ENCODE measurements at regions not wholly inside any gene's neighbourhood (a gene's known extent, or its start where the extent isn't known, plus 50 kb on each side); places are given as distances from the start of the nearest gene placed in this dataset.

GRCh38 chr9:74358959-74359358 is 138.2 kb upstream of the RORB start:
- intact Hi-C loops (cut with DNase I) = no loop called here
- Histone ChIP-seq H3K27me3 (ENCODE audit: control insufficient read depth in 1 of 2, insufficient read depth in 2 of 2, low read length in 1 of 2) (no peaks in the 10 kb centered on the region), H3K4me3 (ENCODE audit: low read length in 2 of 2) (no peak overlapping the region), H3K27ac (ENCODE audit: low read depth in 1 of 2, low read length in 2 of 2) (no peak overlapping the region), H3K4me1 (ENCODE audit: control insufficient read depth in 1 of 2, insufficient read depth in 2 of 2, low read length in 2 of 2) (no peaks in the 10 kb centered on the region), H3K9me3 (ENCODE audit: control insufficient read depth, low read length) (no peaks in the 10 kb centered on the region), H3K36me3 (ENCODE audit: control insufficient read depth in 1 of 2, insufficient read depth in 2 of 2, low read length in 1 of 2) (no peaks in the 10 kb centered on the region)
- DNase-seq (no peak), ATAC-seq (ENCODE audit: low FRiP score) (no peak)
- 73 to 76% methylated on average over 4 of the region's 4 CpGs for WGBS, 2 donors

DNA sequence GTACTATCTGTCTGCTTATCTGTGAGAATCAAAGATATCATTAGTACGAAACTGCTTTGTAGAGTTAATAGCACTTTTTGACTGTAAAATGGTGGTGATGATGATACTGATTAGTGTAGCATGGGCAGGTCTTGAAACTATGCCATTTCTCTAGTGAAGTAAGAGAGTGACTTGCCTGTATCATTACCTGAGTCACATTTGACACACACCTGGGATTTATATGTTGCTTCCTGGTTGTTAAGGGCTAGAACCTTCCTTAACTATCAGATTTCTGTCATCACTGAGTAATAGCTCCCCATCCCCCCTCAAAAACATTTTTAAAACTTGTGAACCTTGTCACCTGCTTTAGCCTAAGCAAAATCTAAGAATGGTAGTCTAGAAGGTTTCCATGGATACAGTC is 135.6 kb upstream of the RORB start:
- WGBS, 2 donors = 77 to 89% methylated on average over 1 of the region's 1 CpG
- Histone ChIP-seq H3K4me1 (ENCODE audit: control insufficient read depth in 1 of 2, insufficient read depth in 2 of 2, low read length in 2 of 2) (no peaks in the 10 kb centered on the region), H3K27ac (ENCODE audit: low read depth in 1 of 2, low read length in 2 of 2) (no peak overlapping the region), H3K27me3 (ENCODE audit: control insufficient read depth in 1 of 2, insufficient read depth in 2 of 2, low read length in 1 of 2) (no peaks in the 10 kb centered on the region), H3K4me3 (ENCODE audit: low read length in 2 of 2) (no peak overlapping the region), H3K36me3 (ENCODE audit: control insufficient read depth in 1 of 2, insufficient read depth in 2 of 2, low read length in 1 of 2) (no peaks in the 10 kb centered on the region), H3K9me3 (ENCODE audit: control insufficient read depth, low read length) (no peaks in the 10 kb centered on the region)
- ATAC-seq (ENCODE audit: low FRiP score) (no peak), DNase-seq (no peak)
- intact Hi-C loops (cut with DNase I) = no loop called here

GRCh38 chr9:74362423-74362822 is 134.7 kb upstream of the RORB start:
- no peaks in the 10 kb centered on the region for H3K4me1 ChIP-seq (ENCODE audit: control insufficient read depth in 1 of 2, insufficient read depth in 2 of 2, low read length in 2 of 2)
- no peak for DNase-seq
- no peak overlapping the region for H3K27ac ChIP-seq (ENCODE audit: low read depth in 1 of 2, low read length in 2 of 2)
- ATAC-seq (ENCODE audit: low FRiP score) = no peak
- no peak overlapping the region for H3K4me3 ChIP-seq (ENCODE audit: low read length in 2 of 2)
- intact Hi-C loops (cut with DNase I) = no loop called here
- no peaks in the 10 kb centered on the region for H3K36me3 ChIP-seq (ENCODE audit: control insufficient read depth in 1 of 2, insufficient read depth in 2 of 2, low read length in 1 of 2)
- WGBS, 2 donors = 72 to 74% methylated on average over 3 of the region's 3 CpGs
- H3K9me3 ChIP-seq (ENCODE audit: control insufficient read depth, low read length) = no peaks in the 10 kb centered on the region
- H3K27me3 ChIP-seq (ENCODE audit: control insufficient read depth in 1 of 2, insufficient read depth in 2 of 2, low read length in 1 of 2) = no peaks in the 10 kb centered on the region

- H3K4me3 ChIP-seq (ENCODE audit: low read length in 2 of 2) = no peak overlapping the region
- 3 to 7% methylated on average over 3 of the region's 3 CpGs for WGBS, 2 donors
These were observed 131.0 kb upstream of the RORB start for GRCh38 chr9:74366111-74366510.

DNA sequence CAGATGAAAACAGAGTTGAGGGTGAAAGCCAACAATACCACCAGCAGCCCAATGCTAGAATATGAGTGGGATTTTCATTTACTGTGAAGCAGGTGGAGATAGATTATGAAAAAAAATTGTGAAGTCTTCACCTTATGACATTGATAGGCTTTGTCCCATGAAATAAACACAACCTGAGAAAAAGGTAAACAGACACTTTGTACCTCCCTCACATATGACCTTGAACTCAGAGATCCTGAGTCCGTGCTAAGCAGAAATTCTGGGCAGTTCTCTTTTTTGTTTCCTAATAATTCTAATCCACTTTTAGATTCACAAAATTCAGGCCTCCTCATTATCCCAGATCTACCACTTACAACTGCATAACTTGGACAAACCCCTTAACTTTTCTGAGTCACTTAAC is 127.3 kb upstream of the RORB start:
- Histone ChIP-seq H3K36me3 (ENCODE audit: control insufficient read depth in 1 of 2, insufficient read depth in 2 of 2, low read length in 1 of 2) (no peaks in the 10 kb centered on the region), H3K9me3 (ENCODE audit: control insufficient read depth, low read length) (no peaks in the 10 kb centered on the region), H3K4me3 (ENCODE audit: low read length in 2 of 2) (no peak overlapping the region), H3K4me1 (ENCODE audit: control insufficient read depth in 1 of 2, insufficient read depth in 2 of 2, low read length in 2 of 2) (no peaks in the 10 kb centered on the region), H3K27me3 (ENCODE audit: control insufficient read depth in 1 of 2, insufficient read depth in 2 of 2, low read length in 1 of 2) (no peaks in the 10 kb centered on the region), H3K27ac (ENCODE audit: low read depth in 1 of 2, low read length in 2 of 2) (no peak overlapping the region)
- 87 to 91% methylated on average over 1 of the region's 1 CpG for whole genome bisulfite sequencing, 2 donors
- DNase-seq (no peak), ATAC-seq (ENCODE audit: low FRiP score) (no peak)
- intact Hi-C loops (cut with DNase I) = no loop called here

More at GRCh38 chr9:74366111-74366510, 131.0 kb upstream of the RORB start:
- no peak overlapping the region for H3K27ac ChIP-seq (ENCODE audit: low read depth in 1 of 2, low read length in 2 of 2)
- intact Hi-C loops (cut with DNase I) = no loop called here
- no peaks in the 10 kb centered on the region for H3K36me3 ChIP-seq (ENCODE audit: control insufficient read depth in 1 of 2, insufficient read depth in 2 of 2, low read length in 1 of 2)
- no peaks in the 10 kb centered on the region for H3K9me3 ChIP-seq (ENCODE audit: control insufficient read depth, low read length)
- H3K4me1 ChIP-seq (ENCODE audit: control insufficient read depth in 1 of 2, insufficient read depth in 2 of 2, low read length in 2 of 2) = no peaks in the 10 kb centered on the region
- no peaks in the 10 kb centered on the region for H3K27me3 ChIP-seq (ENCODE audit: control insufficient read depth in 1 of 2, insufficient read depth in 2 of 2, low read length in 1 of 2)
- DNase-seq = no peak
- ATAC-seq (ENCODE audit: low FRiP score) = no peak

DNA sequence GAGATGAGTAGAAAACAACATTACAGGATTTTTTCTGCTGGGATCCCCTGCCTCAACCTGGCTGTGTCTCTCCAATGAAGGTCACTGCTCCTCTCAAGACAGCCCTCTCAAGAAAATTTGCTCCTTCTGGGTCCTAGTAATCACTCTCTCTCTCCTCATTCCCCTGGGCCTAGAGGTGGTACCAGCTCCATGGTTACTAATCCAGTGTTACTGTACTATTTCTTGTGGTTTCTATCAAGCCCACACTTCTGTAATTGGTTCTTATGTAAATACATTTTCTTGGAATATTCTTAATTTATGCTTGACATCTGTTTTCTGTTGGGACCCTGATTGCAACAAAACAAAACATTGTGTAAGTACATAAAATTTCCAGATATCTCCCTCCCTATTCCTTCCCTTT is 123.8 kb upstream of the RORB start:
- DNase-seq (no peak), ATAC-seq (ENCODE audit: low FRiP score) (no peak)
- Histone ChIP-seq H3K36me3 (ENCODE audit: control insufficient read depth in 1 of 2, insufficient read depth in 2 of 2, low read length in 1 of 2) (no peaks in the 10 kb centered on the region), H3K27ac (ENCODE audit: low read depth in 1 of 2, low read length in 2 of 2) (no peak overlapping the region), H3K27me3 (ENCODE audit: control insufficient read depth in 1 of 2, insufficient read depth in 2 of 2, low read length in 1 of 2) (no peaks in the 10 kb centered on the region), H3K9me3 (ENCODE audit: control insufficient read depth, low read length) (no peaks in the 10 kb centered on the region), H3K4me1 (ENCODE audit: control insufficient read depth in 1 of 2, insufficient read depth in 2 of 2, low read length in 2 of 2) (no peaks in the 10 kb centered on the region), H3K4me3 (ENCODE audit: low read length in 2 of 2) (no peak overlapping the region)
- intact Hi-C loops (cut with DNase I) = no loop called here

DNA sequence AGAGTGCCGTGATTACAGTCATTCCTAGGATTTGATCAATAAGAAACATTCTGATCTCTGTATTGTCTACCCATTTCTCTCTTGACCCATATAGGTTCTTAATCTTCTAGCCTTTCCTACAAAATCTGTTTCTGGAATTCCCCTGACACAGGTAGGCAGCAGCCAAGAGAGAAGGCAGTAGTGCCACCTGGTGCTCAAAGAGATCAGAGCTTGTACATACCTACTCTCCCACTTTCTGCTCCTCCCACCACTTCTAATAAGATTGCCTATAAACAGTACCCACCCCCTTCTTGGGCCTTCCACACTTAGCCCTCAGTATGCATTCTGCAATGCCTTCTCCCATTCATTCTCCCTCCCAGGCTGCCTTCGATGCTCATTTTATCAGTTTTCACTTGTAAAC is 117.4 kb upstream of the RORB start:
- Histone ChIP-seq H3K27me3 (ENCODE audit: control insufficient read depth in 1 of 2, insufficient read depth in 2 of 2, low read length in 1 of 2) (no peaks in the 10 kb centered on the region), H3K4me1 (ENCODE audit: control insufficient read depth in 1 of 2, insufficient read depth in 2 of 2, low read length in 2 of 2) (no peaks in the 10 kb centered on the region), H3K27ac (ENCODE audit: low read depth in 1 of 2, low read length in 2 of 2) (no peak overlapping the region), H3K36me3 (ENCODE audit: control insufficient read depth in 1 of 2, insufficient read depth in 2 of 2, low read length in 1 of 2) (no peaks in the 10 kb centered on the region), H3K4me3 (ENCODE audit: low read length in 2 of 2) (no peak overlapping the region), H3K9me3 (ENCODE audit: control insufficient read depth, low read length) (no peaks in the 10 kb centered on the region)
- 48 to 49% methylated on average over 2 of the region's 2 CpGs for WGBS, 2 donors
- intact Hi-C loops (cut with DNase I) = no loop called here
- no peak for DNase-seq
- ATAC-seq (ENCODE audit: low FRiP score) = no peak

DNA sequence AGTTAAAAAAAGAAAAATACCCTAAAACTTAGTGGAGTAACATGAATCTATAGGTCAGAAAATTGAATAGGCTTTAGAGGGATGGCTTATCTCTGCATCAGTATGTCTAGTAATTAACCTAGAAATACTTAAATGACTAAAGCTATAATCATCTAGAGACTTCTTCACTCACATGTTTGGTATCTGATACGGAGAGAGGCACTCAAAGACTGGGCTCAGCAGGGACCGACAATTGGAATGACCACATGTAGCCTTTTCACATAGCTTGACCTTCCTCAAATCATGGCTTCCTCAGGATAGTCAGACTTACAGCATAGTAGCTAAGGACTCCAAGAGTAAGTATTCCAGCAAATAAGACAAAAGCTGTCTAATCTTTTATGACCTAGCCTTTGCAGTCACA is 105.3 kb upstream of the RORB start:
- 89 to 92% methylated on average over 2 of the region's 2 CpGs for WGBS, 2 donors
- Histone ChIP-seq H3K27ac (ENCODE audit: low read depth in 1 of 2, low read length in 2 of 2) (no peak overlapping the region), H3K4me1 (ENCODE audit: control insufficient read depth in 1 of 2, insufficient read depth in 2 of 2, low read length in 2 of 2) (no peaks in the 10 kb centered on the region)

GRCh38 chr9:74403581-74403980 is 93.6 kb upstream of the RORB start:
- no peak overlapping the region for H3K27ac ChIP-seq (ENCODE audit: low read depth in 1 of 2, low read length in 2 of 2)
- H3K36me3 ChIP-seq (ENCODE audit: control insufficient read depth in 1 of 2, insufficient read depth in 2 of 2, low read length in 1 of 2) = no peaks in the 10 kb centered on the region
- no peaks in the 10 kb centered on the region for H3K27me3 ChIP-seq (ENCODE audit: control insufficient read depth in 1 of 2, insufficient read depth in 2 of 2, low read length in 1 of 2)
- H3K9me3 ChIP-seq (ENCODE audit: control insufficient read depth, low read length) = peaks cover 2% of the 10 kb centered on the region
- no peak overlapping the region for H3K4me3 ChIP-seq (ENCODE audit: low read length in 2 of 2)
- no peaks in the 10 kb centered on the region for H3K4me1 ChIP-seq (ENCODE audit: control insufficient read depth in 1 of 2, insufficient read depth in 2 of 2, low read length in 2 of 2)
- ATAC-seq (ENCODE audit: low FRiP score) = no peak
- no peak for DNase-seq
- intact Hi-C loops (cut with DNase I) = no loop called here

More for the DNA sequence above, 105.3 kb upstream of the RORB start:
- ATAC-seq (ENCODE audit: low FRiP score) (no peak), DNase-seq (no peak)
- intact Hi-C loops (cut with DNase I) = no loop called here
- peaks cover 2% of the 10 kb centered on the region for H3K9me3 ChIP-seq (ENCODE audit: control insufficient read depth, low read length)
- H3K36me3 ChIP-seq (ENCODE audit: control insufficient read depth in 1 of 2, insufficient read depth in 2 of 2, low read length in 1 of 2) = no peaks in the 10 kb centered on the region
- no peak overlapping the region for H3K4me3 ChIP-seq (ENCODE audit: low read length in 2 of 2)
- H3K27me3 ChIP-seq (ENCODE audit: control insufficient read depth in 1 of 2, insufficient read depth in 2 of 2, low read length in 1 of 2) = no peaks in the 10 kb centered on the region
